CMK (cell line): ENCODE measurements at regions not wholly inside any gene's neighbourhood (a gene's known extent, or its start where the extent isn't known, plus 50 kb on each side); places are given as distances from the start of the nearest gene placed in this dataset.

Experiments
- DNase-seq: peaks from one replicate; pipeline ENCODE4 v3.0.0-alpha.2; 2010; ENCODE audit warnings: low read depth

GRCh38 chr14:76664790-76665189, 96.5 kb upstream of the VASH1 start:
- DNase-seq: no peak

- no peak for DNase-seq
These were observed 94.5 kb upstream of the VASH1 start for GRCh38 chr14:76666746-76667145.

GRCh38 chr14:76669770-76670169, 91.5 kb upstream of the VASH1 start:
- DNase-seq: no peak

GRCh38 chr14:76672123-76672522, 89.1 kb upstream of the VASH1 start:
- DNase-seq: no peak

- no peak for DNase-seq
These were observed 88.0 kb upstream of the VASH1 start for GRCh38 chr14:76673261-76673660.

GRCh38 chr14:76675046-76675445, 86.2 kb upstream of the VASH1 start:
- no peak for DNase-seq

GRCh38 chr14:76676539-76676938, 84.7 kb upstream of the VASH1 start:
- no peak for DNase-seq

GRCh38 chr14:76677534-76678145, 83.6 kb upstream of the VASH1 start:
- no peak for DNase-seq

- DNase-seq: no peak
These were observed 82.9 kb upstream of the VASH1 start for GRCh38 chr14:76678244-76678800.

GRCh38 chr14:76682367-76682766, 78.9 kb upstream of the VASH1 start:
- DNase-seq: no peak

- no peak for DNase-seq
These were observed 74.6 kb upstream of the VASH1 start for GRCh38 chr14:76686646-76687045.

- no peak for DNase-seq
These were observed 73.5 kb upstream of the VASH1 start for GRCh38 chr14:76687611-76688382.

- no peak for DNase-seq
These were observed 72.9 kb upstream of the VASH1 start for GRCh38 chr14:76688383-76688671.

- no peak for DNase-seq
These were observed 70.7 kb upstream of the VASH1 start for GRCh38 chr14:76690502-76691105.

GRCh38 chr14:76694106-76694505, 67.2 kb upstream of the VASH1 start:
- DNase-seq: no peak

GRCh38 chr14:76695263-76695920, 65.9 kb upstream of the VASH1 start:
- DNase-seq: no peak

GRCh38 chr14:76696361-76696760, 64.9 kb upstream of the VASH1 start:
- DNase-seq: no peak

- no peak for DNase-seq
These were observed 64.5 kb upstream of the VASH1 start for GRCh38 chr14:76696791-76697190.

GRCh38 chr14:76697246-76697905, 63.9 kb upstream of the VASH1 start:
- no peak for DNase-seq

GRCh38 chr14:76698191-76698590, 63.1 kb upstream of the VASH1 start:
- no peak for DNase-seq

- DNase-seq: no peak
These were observed 62.6 kb upstream of the VASH1 start for GRCh38 chr14:76698631-76699030.

- no peak for DNase-seq
These were observed 61.9 kb upstream of the VASH1 start for GRCh38 chr14:76699209-76699938.
